GM19025 (cell line): ENCODE measurements at regions not wholly inside any gene's neighbourhood (a gene's known extent, or its start where the extent isn't known, plus 50 kb on each side); places are given as distances from the start of the nearest gene placed in this dataset.
"Not testable (repeated sequence)": the region's sequence is repeated elsewhere in the genome, so short reads cannot be mapped to it uniquely, and the experiment has no call there.

Experiments used
- ATAC-seq: cut with Tn5 transposase; IDR thresholded peaks from one replicate; pipeline ENCODE4 v1.9.1; 2021; ENCODE audit warnings: mild to moderate bottlenecking, low read depth, moderate library complexity; ENCODE audit not compliant: unreplicated experiment

DNA sequence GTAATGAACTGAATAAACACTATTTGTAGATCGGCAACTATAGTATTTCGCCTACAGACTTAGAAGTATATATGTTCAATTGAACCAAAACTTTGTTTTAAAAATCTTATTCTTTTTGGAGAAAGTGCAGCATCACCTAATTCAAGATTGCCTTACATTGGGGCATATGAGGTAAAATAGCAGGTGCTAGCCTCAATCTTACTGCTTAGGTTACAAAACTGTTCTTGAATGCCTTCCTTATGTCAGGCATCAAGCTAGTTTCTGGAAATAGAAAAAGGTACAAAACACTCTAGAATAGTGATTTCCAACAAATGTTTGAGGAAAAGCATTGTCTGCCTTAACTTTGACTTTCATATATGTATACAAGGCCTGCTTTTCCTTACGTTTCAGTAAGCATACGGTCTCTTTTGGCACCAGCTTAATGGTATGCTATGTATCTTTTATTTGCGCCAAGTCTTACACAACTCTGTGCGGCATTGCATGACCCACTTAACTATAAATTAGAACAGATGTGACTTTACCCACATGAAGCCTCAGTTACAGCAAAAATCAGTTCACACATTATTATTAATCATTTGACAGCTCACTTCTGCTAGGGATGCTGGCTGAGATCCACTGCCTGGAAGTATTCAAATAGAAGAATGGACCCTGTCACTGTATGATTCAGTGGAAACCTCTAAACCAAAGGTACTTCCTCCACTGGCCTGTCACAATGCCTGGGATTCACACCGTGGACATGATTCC lies 174.1 kb downstream of the PRELID2 start:
- ATAC-seq: no peak

DNA sequence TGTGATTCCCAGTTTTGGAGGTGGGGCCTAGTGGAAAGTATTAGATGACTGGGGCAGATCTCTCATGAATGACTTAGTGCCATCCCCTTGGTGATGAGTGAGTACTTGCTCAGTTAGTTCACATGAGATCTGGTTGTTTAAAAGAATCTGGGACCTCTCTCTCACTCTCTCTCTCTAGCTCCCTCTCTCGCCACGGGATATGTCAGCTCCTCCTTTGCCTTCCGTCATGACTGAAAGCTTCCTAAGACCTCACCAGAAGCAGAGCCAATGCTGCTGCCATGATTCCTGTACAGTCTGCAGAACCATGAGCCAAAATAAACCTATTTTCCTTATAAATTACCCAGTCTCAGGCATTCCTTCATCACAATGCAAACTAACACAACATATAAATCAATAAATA lies 176.7 kb downstream of the PRELID2 start:
- no peak for ATAC-seq

DNA sequence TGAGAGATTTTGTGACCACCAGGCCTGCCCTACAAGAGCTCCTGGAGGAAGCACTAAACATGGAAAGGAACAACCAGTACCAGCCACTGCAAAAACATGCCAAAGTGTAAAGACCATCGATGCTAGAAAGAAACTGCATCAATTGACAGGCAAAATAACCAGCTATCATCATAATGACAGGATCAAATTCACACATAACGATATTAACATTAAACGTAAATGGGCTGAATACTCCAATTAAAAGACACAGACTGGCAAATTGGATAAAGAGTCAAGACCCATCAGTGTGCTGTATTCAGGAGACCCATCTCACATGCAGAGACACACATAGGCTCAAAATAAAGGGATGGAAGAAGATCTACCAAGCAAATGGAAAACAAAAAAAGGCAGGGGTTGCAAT lies 182.4 kb downstream of the PRELID2 start:
- ATAC-seq: not testable (repeated sequence)

DNA sequence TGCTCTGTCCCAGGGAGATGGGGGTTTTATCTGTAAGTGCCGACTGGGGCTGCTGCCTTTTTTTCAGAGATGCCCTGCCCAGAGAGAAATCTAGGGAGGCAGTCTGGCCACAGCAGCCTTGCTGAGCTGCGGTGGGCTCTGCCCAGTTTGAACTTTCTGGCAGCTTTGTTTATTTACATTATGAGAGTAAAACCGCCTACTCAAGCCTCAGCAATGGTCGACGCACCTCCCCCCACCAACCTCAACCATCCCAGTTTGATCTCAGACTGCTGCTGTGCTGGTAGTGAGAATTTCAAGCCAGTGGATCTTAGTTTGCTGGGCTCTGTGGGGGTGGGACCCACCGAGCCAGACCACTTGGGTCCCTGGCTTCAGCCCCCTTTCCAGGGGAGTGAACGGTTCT lies 188.0 kb downstream of the PRELID2 start:
- not testable (repeated sequence) for ATAC-seq

DNA sequence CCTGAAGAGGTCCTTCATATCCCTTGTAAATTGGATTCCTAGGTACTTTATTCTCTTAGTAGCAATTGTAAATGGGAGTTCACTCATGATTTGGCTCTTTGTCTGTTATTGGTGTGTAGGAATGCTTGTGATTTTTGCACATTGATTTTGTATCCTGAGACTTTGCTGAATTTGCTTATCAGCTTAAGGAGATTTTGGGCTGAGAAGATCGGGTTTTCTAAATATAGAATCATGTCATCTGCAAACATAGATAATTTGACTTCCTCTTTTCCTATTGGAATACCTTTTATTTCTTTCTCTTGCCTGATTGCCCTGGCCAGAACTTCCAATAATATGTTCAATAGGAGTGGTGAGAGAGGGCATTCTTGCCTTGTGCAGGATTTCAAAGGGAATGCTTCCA lies 191.9 kb downstream of the PRELID2 start:
- ATAC-seq: not testable (repeated sequence)

DNA sequence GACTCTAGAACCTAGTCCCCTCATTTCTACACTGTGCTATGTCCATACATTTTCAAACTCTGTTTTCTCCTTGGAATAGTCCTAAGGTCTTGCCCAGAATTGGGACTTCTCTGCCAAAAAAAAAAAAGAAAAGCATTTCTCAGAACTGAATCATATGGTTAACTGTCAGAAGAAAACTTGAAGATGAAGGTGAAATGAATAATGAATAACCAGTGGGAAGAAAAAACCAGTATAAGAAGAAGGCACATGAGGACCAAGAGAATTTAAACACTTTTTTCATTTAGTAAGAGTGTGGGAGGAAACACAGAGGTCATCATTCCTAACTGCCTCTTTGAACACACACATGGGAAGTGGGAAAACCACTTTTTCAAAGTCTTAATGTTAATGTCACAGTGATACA lies 197.7 kb downstream of the PRELID2 start:
- no peak for ATAC-seq

DNA sequence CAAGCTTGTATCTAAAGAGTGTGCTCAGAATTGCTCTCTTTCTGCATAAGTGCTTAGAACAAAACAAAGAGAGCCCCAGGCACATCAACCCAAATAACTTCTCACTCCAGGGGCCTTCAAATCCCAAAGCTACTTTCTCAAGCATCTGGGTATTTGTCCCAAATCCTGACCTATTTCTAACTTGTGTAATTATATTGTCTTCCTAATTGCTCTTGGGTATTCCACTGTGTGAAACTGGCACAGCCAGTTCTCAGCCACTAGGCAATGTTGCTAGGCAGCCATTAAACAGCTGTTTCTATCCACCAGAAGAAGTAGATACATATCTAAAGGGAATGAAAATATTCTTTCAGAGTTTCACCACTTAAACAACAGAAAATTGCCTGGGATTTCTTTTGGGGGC lies 198.8 kb downstream of the PRELID2 start:
- ATAC-seq: no peak

DNA sequence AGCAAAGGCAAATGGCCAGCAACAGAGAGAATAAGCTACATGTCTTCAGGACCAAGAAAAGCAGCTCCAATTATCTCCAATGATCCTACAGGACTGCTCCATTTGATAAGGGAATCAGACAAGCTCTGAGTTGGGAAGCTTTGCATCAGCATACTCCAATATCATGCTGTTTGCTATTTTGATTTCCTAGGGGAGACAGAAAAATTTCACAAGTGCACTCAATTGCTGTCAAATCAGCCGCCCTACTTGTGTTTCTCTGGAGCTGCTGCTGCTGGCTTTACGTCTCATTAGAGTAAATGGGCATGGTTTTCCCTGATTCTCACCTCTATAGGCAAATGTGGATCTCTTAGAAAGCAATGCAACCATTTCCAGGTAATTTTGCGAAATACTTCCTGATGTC lies 201.7 kb downstream of the PRELID2 start:
- no peak for ATAC-seq

DNA sequence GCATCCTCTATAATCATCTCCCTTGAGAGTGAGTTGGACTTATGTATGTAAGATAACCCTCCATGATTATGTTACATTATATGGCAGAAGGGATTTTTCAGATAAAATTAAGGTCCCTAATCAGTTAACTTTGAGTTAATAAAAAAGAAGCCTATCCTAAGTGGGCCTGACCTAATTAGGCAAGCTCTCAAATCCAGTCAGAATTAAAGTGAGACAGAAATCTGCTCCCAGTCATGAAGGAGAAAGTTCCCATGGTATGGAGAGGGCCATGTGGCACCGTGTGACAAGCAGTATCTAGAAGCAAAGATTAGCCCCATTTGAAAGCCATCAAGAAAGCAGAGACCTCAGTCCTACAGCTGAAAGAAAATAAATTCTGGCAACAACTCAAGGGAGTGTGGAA lies 202.4 kb downstream of the PRELID2 start:
- ATAC-seq: no peak

DNA sequence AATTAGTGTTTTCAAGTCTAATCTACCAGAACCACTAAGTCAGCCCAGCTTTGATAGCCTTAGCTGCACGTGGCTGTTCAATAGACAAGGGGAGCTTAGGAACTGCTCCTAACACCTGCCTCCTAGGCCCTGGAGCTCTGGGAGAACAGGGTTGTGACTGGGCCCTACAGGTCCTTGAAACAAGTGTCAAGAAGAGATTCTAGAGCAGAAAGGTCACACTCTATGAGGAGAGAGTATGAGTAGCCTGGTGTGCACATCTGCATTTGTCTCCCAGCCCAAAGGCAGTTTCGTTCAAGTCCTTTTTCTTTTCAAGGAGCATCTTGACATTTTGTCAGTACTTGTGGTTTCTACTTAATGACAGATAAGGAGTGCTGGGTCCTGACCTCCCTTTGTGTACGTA lies 206.1 kb downstream of the PRELID2 start:
- no peak for ATAC-seq

DNA sequence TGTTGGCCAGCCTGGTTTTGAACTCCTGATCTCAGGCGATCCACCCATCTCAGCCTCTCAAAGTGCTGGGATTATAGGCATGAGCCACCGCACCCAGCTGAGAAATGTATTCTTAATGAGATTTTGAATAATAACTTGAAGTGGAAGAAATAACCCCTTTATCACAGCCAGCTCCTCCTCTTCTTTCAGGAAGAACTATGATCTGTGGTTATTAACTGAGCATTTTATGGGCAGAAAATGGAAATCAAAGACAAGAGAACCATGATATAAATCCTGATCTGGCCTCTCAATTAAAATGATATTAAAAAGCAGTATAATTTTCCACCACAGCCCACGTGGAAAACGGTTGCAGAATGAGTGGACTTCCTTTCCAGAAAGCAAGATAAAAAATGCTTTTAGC lies 206.6 kb downstream of the PRELID2 start:
- ATAC-seq: no peak

DNA sequence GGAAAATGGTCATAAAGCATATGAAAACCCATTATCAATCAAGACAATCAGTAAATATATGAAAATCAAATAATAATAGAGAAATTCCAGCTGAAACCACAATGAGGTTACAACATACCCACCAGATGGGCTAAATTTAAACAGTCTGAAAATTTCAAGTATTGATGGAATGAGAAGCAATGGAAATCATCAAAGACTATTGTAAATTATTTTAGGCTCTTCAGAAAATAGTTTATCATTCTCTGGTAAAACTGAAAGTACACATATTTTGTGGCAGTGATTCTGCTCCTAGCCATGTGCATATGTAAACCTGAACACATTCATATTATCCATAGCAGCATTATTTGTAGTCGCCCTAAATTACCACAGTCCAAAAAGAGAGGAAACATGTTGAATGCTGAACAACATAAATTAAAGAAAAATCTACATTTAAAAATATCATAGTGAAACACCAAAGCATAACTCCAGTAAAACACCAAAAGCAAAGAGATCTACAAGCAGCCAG lies 215.3 kb downstream of the PRELID2 start:
- no peak for ATAC-seq

DNA sequence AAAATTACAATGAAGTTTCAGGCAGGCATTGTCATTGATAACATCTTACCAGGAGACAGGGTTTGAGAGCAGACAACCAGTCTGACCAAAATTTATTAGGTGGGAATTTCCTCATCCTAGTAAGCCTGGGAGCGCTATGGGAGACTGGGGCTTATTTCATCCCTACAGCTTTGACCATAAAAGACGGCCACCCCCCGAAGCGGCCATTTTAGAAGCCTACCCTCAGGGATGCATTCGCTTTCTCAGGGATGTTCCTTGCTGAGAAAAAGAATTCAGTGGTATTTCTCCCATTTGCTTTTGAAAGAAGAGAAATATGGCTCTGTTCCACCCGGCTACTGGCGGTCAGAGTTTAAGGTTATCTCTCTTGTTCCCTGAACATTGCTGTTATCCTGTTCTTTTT lies 218.4 kb downstream of the PRELID2 start:
- not testable (repeated sequence) for ATAC-seq

DNA sequence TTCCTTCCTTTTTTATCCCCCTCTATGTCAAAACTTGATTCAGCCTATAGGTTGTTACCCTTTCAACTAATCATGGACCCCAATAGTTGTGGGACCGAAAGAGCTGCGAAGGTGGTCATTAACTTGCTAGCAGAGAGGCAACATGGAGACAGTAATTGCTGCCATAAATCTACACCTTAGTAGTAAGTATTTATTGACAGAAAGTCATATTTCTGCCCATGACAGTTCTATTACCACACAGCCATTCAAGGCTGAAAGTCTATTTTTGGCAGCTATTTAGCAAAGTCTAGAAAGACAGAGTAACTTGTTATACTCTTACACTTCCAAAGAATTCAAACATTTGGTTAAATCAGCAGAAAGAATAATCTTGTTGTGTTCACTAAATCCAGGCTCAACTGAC lies 236.2 kb downstream of the PRELID2 start:
- no peak for ATAC-seq

DNA sequence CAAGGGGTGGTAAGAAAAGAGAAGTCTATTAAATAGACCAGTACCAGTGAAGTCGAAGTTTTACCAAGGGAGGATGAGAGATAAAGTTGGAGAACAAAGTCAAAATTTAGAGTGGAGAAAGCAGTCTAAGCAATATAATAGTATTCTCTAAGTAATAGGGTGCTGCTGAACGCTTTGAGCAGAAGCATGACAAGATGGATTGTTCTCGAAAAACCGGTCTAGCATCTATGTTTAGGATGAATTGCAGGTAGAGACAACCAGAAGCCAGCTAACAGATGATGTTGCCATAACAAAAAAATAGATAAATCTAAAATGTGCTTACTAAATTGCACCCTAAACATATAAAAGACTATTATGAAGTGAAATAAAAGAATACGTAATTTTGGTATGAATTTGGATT lies 237.0 kb downstream of the PRELID2 start:
- ATAC-seq: no peak

DNA sequence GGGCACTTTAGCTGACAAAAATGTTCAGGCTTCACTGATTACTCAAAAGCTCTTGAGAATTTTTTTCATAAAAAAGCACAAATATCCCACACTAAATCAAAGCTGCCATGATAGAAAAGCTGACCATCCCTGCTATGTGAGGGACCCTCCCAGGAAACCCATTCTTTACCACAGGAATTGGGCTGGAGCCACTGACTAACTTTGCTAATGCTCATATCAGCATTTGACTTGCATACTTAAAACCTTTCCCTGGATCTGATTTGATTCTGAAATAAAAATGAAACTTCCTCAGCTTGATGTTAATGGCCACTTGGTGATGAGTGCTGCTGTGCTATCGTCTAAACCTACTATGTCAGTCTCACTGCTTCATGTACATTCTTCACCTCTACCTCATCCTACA lies 243.6 kb downstream of the PRELID2 start:
- ATAC-seq: no peak

DNA sequence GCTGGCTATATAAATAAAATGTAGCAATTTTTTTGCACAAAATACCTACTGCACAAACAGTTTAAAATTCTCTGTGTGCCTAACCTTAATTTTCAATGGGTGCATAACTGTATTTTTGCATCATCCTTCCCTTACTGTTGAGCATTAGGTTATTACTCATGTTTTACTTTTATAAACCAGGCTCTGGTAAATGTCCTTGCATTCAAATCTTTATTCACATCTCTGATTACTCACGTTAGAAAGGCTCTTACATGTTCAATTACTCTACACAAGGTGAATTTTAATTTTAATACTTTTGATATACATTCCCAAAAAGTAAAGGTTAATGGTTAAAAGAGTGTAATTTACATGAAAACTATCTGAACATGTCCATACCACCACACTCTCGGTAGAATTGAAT lies 246.1 kb downstream of the PRELID2 start:
- ATAC-seq: no peak

DNA sequence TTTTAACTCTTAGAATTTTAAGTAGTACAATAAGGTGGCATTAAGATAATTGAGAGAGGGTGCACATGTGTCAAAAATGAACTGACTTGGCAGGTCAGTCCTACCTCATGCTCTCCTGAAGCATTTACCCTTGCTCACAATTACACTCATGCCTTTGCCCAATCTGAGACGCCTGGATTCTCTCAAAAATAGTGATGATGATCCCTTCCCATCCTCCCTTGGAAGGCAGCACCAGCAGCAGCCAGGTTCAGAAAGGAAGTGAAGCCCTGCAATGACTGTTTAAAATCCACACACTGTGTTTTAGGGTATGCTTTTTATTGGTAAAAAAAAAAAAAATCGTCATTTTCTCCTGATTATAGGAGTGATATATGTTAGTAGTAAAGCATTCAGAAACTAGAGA lies 246.6 kb downstream of the PRELID2 start:
- no peak for ATAC-seq

DNA sequence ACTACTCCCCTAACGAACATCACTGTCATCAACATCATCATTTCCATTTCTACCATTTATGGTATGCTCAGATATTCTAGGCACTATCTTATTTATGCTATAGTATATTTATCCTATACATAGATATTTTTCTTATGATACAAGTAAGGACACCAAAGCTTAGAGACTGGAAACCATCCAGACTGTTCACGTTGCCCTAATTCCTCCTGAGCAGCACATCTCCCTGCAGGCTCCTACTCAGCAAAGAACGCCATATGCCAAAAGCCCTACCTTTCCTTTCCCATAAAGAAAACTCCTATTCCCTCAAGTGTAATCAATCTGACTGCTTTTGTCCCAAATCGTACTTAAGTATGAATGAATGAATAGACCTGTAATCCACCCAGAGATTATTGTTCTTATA lies 247.0 kb downstream of the PRELID2 start:
- no peak for ATAC-seq

DNA sequence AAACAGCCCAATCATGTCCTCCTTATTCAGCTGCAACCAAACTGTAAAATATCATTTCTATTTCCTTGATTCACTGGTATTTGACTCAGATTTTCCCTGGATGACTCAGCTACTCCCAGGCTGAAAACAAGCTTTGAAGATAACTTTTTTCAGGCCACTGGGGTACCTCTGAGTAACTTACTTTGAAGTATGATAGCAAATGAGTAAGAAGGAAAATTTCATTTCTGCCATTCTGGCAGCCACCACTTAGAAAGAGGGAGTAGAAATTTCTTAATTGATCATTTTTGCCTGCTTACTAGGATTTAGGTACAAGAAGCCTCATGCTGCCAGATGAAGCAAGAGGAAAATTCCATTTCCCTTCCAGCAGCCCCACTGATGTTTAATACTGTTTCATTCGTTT lies 247.4 kb downstream of the PRELID2 start:
- no peak for ATAC-seq

DNA sequence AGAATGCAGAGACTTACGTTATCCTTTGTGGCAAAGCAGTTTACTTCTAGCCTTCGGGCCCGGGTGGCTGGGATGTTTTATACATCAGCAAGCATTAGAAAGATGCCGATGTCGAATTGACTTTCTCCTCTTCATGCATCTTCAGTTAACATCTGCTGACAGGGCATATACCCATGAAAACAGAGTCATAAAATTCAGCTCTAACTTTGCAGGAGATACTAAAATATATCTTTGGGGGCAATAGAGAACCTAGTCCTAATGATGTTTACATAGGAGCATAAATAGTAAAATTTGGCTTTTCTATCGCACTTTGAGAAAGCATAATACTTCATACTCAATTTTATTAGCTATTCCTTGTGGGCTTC lies 247.9 kb downstream of the PRELID2 start:
- no peak for ATAC-seq

DNA sequence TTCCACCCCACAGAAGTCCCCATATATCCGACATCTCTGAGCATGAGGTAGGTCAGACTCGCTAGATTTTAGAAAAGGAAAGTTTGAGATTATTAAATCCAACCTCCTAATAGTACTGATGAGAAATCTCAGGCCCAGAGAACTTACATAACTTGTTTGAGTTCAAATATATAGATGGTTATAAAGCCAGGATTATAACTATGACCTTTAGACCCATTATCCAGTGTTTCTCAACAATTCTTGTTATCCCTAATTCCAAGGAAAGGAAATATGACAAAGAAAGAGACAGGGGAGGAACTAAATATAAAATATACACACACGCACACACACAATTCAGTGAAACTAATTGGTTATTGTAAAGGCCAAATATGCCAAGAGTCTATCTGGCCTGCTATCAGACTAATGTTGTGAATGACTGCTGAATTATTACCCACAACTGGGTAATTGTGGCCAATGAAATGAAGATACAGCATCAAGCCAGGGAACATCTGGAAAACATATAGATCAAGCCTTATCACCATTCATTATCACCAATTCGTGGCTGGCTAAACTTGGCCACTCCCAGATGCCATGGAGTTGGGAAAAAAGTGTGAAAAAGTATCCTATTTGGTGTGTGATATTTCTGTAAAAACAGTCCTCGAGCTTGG lies 248.4 kb downstream of the PRELID2 start:
- no peak for ATAC-seq
